ENCODE measurements at regions not wholly inside any gene's neighbourhood (a gene's known extent, or its start where the extent isn't known, plus 50 kb on each side); places are given as distances from the start of the nearest gene placed in this dataset.

GRCh38 chr4:53721263-53721662, 130.0 kb upstream of the LNX1 start:
- Histone ChIP-seq H3K36me3 (ENCODE audit: control insufficient read depth in 2 of 2, insufficient read depth in 1 of 2, low read length in 2 of 2) (no peaks in the 10 kb centered on the region), H3K9me3 (ENCODE audit: control insufficient read depth, insufficient read depth, low read depth, low read length) (no peaks in the 10 kb centered on the region), H3K27ac (ENCODE audit: extremely low read depth, low read depth, low read length) (no peak overlapping the region), H3K4me3 (ENCODE audit: low read depth, low read length) (no peak overlapping the region), H3K4me1 (ENCODE audit: control insufficient read depth, insufficient read depth, low read length) (no peaks in the 10 kb centered on the region)
- ChIA-PET POLR2A (no interaction called here), CTCF (no interaction called here)
- TF ChIP-seq ZNF621 (tag by site-specific recombination; IDR thresholded peaks at IDR 0.05) (no peak), ZNF266 (tag by site-specific recombination; IDR thresholded peaks at IDR 0.05; ENCODE audit: low read depth) (no peak), ZNF707 (tag by site-specific recombination; IDR thresholded peaks at IDR 0.05) (no peak), ZNF133 (tag by site-specific recombination; IDR thresholded peaks at IDR 0.05) (no peak), REPIN1 (tag by site-specific recombination; IDR thresholded peaks at IDR 0.05; ENCODE audit: low read depth) (no peak), GLIS2 (tag by site-specific recombination; IDR thresholded peaks at IDR 0.05) (no peak), KLF8 (tag by site-specific recombination; IDR thresholded peaks at IDR 0.05) (no peak), ZNF843 (tag by site-specific recombination; IDR thresholded peaks at IDR 0.05) (no peak), ZNF48 (tag by site-specific recombination; IDR thresholded peaks at IDR 0.05) (no peak), ZNF16 (tag by site-specific recombination; IDR thresholded peaks at IDR 0.05; ENCODE audit: low read depth) (no peak), ZBTB8A (tag by site-specific recombination; IDR thresholded peaks at IDR 0.05) (no peak), ZSCAN16 (tag by site-specific recombination; IDR thresholded peaks at IDR 0.05) (no peak), ZNF292 (tag by site-specific recombination; IDR thresholded peaks at IDR 0.05; ENCODE audit: borderline replicate concordance, low read depth) (no peak), MYNN (tag by site-specific recombination; IDR thresholded peaks at IDR 0.05; ENCODE audit: borderline replicate concordance) (no peak), SP7 (tag by site-specific recombination; IDR thresholded peaks at IDR 0.05) (no peak), BCL6B (tag by site-specific recombination; IDR thresholded peaks at IDR 0.05) (no peak)
- TF ChIP-seq, protein P1, sequence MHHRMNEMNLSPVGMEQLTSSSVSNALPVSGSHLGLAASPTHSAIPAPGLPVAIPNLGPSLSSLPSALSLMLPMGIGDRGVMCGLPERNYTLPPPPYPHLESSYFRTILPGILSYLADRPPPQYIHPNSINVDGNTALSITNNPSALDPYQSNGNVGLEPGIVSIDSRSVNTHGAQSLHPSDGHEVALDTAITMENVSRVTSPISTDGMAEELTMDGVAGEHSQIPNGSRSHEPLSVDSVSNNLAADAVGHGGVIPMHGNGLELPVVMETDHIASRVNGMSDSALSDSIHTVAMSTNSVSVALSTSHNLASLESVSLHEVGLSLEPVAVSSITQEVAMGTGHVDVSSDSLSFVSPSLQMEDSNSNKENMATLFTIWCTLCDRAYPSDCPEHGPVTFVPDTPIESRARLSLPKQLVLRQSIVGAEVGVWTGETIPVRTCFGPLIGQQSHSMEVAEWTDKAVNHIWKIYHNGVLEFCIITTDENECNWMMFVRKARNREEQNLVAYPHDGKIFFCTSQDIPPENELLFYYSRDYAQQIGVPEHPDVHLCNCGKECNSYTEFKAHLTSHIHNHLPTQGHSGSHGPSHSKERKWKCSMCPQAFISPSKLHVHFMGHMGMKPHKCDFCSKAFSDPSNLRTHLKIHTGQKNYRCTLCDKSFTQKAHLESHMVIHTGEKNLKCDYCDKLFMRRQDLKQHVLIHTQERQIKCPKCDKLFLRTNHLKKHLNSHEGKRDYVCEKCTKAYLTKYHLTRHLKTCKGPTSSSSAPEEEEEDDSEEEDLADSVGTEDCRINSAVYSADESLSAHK (tag by site-specific recombination; IDR thresholded peaks at IDR 0.05), result no peak

GRCh38 chr4:53720776-53721175, 129.5 kb upstream of the LNX1 start:
- H3K4me3 ChIP-seq (ENCODE audit: low read depth, low read length), result no peak overlapping the region
- CTCF ChIA-PET, result no interaction called here
- no peaks in the 10 kb centered on the region for H3K36me3 ChIP-seq (ENCODE audit: control insufficient read depth in 2 of 2, insufficient read depth in 1 of 2, low read length in 2 of 2)
- no peaks in the 10 kb centered on the region for H3K4me1 ChIP-seq (ENCODE audit: control insufficient read depth, insufficient read depth, low read length)
- no peaks in the 10 kb centered on the region for H3K9me3 ChIP-seq (ENCODE audit: control insufficient read depth, insufficient read depth, low read depth, low read length)
- H3K27ac ChIP-seq (ENCODE audit: extremely low read depth, low read depth, low read length), result no peak overlapping the region
- POLR2A ChIA-PET, result no interaction called here
- TF ChIP-seq ZNF341 (tag by site-specific recombination; IDR thresholded peaks at IDR 0.05; ENCODE audit: low read depth) (no peak), ZBTB48 (tag by site-specific recombination; IDR thresholded peaks at IDR 0.05) (no peak), ZNF311 (tag by site-specific recombination; IDR thresholded peaks at IDR 0.05; ENCODE audit: borderline replicate concordance) (no peak), ZNF132 (tag by site-specific recombination; IDR thresholded peaks at IDR 0.05; ENCODE audit: borderline replicate concordance) (no peak), ZSCAN18 (tag by site-specific recombination; IDR thresholded peaks at IDR 0.05) (no peak), ZNF23 (tag by site-specific recombination; IDR thresholded peaks at IDR 0.05; ENCODE audit: borderline replicate concordance) (no peak), ZNF555 (tag by site-specific recombination; conservative IDR thresholded peaks at IDR 0.05) (no peak), ZNF394 (tag by site-specific recombination; IDR thresholded peaks at IDR 0.05; ENCODE audit: borderline replicate concordance) (no peak), GLI4 (tag by site-specific recombination; IDR thresholded peaks at IDR 0.05) (no peak), YY2 (tag by site-specific recombination; IDR thresholded peaks at IDR 0.05) (no peak), ZNF157 (tag by site-specific recombination; IDR thresholded peaks at IDR 0.05) (no peak)
- TF ChIP-seq, protein P2, sequence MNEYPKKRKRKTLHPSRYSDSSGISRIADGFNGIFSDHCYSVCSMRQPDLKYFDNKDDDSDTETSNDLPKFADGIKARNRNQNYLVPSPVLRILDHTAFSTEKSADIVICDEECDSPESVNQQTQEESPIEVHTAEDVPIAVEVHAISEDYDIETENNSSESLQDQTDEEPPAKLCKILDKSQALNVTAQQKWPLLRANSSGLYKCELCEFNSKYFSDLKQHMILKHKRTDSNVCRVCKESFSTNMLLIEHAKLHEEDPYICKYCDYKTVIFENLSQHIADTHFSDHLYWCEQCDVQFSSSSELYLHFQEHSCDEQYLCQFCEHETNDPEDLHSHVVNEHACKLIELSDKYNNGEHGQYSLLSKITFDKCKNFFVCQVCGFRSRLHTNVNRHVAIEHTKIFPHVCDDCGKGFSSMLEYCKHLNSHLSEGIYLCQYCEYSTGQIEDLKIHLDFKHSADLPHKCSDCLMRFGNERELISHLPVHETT (tag by site-specific recombination; IDR thresholded peaks at IDR 0.05), result no peak
- TF ChIP-seq, protein P3, sequence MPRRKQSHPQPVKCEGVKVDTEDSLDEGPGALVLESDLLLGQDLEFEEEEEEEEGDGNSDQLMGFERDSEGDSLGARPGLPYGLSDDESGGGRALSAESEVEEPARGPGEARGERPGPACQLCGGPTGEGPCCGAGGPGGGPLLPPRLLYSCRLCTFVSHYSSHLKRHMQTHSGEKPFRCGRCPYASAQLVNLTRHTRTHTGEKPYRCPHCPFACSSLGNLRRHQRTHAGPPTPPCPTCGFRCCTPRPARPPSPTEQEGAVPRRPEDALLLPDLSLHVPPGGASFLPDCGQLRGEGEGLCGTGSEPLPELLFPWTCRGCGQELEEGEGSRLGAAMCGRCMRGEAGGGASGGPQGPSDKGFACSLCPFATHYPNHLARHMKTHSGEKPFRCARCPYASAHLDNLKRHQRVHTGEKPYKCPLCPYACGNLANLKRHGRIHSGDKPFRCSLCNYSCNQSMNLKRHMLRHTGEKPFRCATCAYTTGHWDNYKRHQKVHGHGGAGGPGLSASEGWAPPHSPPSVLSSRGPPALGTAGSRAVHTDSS (tag by site-specific recombination; IDR thresholded peaks at IDR 0.05), result no peak
